Left ventricle myocardium superior (tissue), 1 donor: ENCODE measurements at regions not wholly inside any gene's neighbourhood (a gene's known extent, or its start where the extent isn't known, plus 50 kb on each side); places are given as distances from the start of the nearest gene placed in this dataset.
"Not testable (repeated sequence)": the region's sequence is repeated elsewhere in the genome, so short reads cannot be mapped to it uniquely, and the experiment has no call there.

Experiments used
- ATAC-seq: fragments of 200-7000 bp; cut with Tn5 transposase; one replicate; pipeline ENCODE4 v1.9.1; 2020; ENCODE audit warnings: mild to moderate bottlenecking, moderate library complexity
- DNase-seq: peaks from one replicate; pipeline ENCODE4 v3.0.0-alpha.2; 2020
- intact Hi-C: fragments of 100-400 bp; cut with micrococcal nuclease; formaldehyde crosslinking; loops from one replicate; pipeline ENCODE4 v1.11.0; 2022
- donor health status: DM: no; HTN: yes; CAD: no; lungs with severe emphysema.

- DNase-seq (no peak), ATAC-seq (no peak)
- intact Hi-C loops = no loop called here
Observed at GRCh38 chr5:118614731-118615456, 373.5 kb downstream of the DTWD2 start.

GRCh38 chr5:118611332-118611945 lies 376.9 kb downstream of the DTWD2 start:
- no peak for DNase-seq
- intact Hi-C loops = no loop called here
- ATAC-seq = no peak

DNA sequence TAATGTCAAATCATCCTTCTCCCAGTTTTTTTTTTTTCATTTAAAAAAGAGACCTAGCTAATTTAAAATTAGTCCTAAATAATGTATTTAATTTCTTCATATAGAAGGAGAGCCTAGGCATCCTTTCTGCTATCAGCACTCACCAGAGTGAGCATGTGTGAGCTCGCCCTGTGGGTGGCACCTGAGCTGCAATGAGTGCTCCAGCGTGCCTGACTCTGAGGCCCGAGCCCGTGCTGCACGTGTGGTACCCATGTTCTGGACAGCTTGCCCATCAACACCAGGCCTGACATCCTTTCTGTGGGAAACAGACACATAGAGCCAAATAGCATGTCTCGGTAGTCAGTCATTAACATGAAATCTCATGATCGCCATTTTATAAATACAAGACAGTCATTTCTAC lies 381.4 kb downstream of the DTWD2 start:
- ATAC-seq = no peak
- no peak for DNase-seq
- intact Hi-C loops = no loop called here

GRCh38 chr5:118605761-118606160 lies 382.6 kb downstream of the DTWD2 start:
- ATAC-seq (no peak), DNase-seq (no peak)
- intact Hi-C loops = no loop called here

DNA sequence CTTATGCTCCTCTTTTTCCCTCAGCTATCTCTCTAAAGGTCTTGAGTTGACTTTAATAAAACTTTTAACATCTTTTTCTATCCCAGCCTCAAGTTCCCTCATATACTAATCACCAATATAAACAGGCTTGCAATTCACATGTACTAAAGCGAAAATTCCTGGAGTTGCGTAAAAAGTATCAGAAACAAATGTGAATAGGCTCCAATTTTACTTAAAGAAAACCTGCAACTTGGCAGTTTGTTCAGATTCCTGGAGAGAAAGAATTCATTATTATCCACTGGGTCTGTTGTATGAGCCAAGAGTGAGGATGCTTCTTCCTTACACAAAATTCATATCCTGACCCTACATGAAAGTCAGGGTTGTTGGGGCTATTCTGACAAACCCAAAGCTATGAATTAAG lies 384.2 kb downstream of the DTWD2 start:
- DNase-seq (no peak), ATAC-seq (no peak)
- intact Hi-C loops = no loop called here

DNA sequence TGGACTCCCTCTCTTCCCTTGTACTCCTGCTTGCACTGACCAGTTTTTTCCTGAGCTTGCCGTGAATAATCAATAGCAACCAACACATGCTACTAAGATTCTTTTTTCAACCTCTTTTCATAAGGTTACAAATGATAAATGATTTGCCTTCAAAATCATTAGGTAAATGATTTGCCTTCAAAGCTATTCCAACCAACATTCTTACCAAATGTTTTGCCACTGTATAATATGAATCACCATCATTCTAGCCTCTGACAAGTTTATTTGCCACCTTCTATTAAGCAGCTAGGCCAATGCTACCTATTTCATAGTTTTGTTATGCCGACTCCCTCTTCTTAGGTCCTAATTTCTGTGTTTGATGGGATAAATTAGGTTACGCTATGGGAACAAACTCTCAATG lies 385.1 kb downstream of the DTWD2 start:
- no peak for DNase-seq
- no peak for ATAC-seq
- intact Hi-C loops = no loop called here

DNA sequence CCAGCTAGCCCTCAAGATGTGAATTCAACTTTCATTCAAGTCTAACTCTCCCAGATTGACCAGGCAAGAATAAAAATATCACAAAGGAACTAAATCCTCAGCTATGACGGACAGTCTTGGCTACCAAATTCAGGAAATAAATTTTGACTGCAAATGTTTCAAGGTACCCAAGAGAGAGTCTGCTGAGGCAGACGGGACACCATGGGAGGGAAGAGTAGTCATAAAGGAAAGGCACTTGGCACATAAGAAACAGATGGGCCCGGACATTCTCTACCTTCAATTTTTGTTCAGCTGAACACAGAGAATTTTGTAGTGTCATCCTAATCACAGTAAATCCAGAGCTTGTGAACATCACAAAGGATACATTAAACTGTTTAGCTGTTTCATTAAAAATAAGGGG lies 390.0 kb downstream of the DTWD2 start:
- intact Hi-C loops = no loop called here
- DNase-seq (no peak), ATAC-seq (no peak)

DNA sequence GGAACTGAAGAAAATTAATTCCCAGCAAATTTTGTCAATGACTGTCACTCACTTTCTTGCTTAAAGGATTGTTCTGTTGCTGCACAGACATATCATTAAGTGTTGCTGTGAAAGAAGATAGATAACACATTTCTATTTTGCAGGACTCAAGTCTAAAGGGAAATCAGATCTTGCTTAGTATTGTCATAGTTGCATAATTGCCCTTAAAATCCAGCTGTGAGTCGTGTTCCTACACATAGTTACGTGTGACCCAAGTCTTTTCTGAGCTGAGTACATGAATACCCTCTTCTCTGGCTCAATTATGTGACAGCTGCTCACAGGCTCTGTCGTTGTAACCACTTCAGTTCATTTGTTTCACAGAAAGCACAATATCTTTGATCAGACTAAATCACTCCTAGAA lies 390.8 kb downstream of the DTWD2 start:
- DNase-seq (no peak), ATAC-seq (no peak)
- intact Hi-C loops = no loop called here

DNA sequence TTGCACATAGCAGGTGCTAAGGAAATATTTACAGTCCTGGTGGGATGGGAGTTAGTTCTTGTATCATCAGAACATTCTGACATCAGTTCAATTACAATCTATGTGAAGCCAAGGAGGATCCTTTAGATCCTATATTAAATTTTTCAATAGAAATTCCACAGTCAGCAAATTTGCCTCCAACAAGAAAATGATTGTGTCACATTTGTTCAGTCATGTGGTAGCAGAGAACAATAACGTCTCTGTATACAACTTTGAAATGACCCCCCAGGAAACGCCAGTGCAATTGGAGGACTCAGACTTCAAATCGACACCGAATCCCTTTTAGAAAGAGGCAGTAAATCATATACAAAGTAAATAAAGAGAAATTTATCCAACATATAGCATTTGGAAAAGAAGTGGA lies 392.1 kb downstream of the DTWD2 start:
- intact Hi-C loops = no loop called here

GRCh38 chr5:118593003-118593328 lies 395.4 kb downstream of the DTWD2 start:
- intact Hi-C loops = no loop called here
- DNase-seq (no peak), ATAC-seq (no peak)

More for the DNA sequence above, 392.1 kb downstream of the DTWD2 start:
- DNase-seq (no peak), ATAC-seq (no peak)

GRCh38 chr5:118592229-118593002 lies 395.9 kb downstream of the DTWD2 start:
- ATAC-seq = no peak
- no peak for DNase-seq
- intact Hi-C loops = no loop called here

DNA sequence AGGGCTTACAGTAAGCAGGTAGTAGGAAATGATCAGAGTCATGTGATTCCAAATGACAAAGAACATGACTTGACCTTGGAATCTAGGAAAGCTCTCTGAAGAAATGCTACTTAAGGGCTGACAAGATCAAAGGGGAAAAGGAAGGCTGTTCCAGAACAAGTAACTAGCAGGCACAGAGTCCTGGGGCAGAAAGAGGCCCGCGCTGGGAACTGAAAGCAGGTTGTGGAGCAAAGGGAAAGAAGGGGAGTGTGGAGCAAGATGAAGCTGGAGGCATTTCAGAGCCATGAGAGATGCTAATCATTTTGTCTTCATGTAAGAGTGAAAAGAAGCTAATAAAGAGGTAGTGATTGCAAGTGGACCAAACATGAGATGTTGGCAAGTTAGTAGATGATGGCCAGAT lies 397.5 kb downstream of the DTWD2 start:
- no peak for DNase-seq
- no peak for ATAC-seq
- intact Hi-C loops = no loop called here

DNA sequence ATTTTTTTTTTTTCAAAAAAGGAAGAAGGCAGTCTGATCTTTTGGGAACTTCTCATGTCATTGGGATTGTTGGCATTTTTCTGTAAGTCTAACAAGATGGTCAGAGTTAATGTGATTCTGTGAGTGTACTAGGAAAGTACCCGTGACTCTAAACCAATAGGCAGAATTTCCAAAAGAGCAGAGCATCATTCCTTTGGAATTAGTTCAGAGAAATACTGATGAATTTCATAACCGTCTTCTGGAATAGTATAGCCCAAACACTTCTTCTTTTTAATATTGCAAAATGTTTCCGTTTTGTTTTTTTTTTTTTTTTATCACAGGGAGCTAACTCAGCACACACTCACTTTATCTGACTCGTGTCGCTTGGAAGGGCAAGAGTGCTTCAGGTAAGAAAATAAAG lies 407.4 kb downstream of the DTWD2 start:
- no peak for DNase-seq
- ATAC-seq = no peak
- intact Hi-C loops = no loop called here

- DNase-seq = no peak
- intact Hi-C loops = no loop called here
- ATAC-seq = peak; percentile 80
Observed at GRCh38 chr5:118578093-118578492, 410.3 kb downstream of the DTWD2 start.

DNA sequence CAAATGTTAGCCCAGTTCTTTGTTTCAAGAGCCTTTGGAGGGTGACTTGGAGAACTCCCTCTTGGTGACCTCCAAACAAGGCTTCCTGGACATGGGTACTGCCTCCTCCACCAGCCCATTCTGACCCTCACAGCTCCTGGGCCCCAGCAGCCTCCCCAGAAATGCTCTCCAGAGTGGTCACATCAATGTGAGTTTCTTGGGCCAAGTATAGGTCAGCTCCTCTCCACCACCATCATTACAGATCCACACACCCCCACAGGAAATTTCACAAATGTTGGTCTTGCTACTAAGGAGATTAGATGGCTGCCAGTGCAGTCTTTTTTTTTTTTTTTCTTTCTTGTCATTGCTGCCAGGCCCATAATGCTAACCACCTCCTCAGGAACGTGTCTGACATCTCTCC lies 410.7 kb downstream of the DTWD2 start:
- no peak for DNase-seq
- ATAC-seq = peak; percentile 11

GRCh38 chr5:118570276-118570675 lies 418.1 kb downstream of the DTWD2 start:
- intact Hi-C loops, ATAC-seq, DNase-seq: not testable (repeated sequence)

More for the DNA sequence above, 410.7 kb downstream of the DTWD2 start:
- intact Hi-C loops = no loop called here

DNA sequence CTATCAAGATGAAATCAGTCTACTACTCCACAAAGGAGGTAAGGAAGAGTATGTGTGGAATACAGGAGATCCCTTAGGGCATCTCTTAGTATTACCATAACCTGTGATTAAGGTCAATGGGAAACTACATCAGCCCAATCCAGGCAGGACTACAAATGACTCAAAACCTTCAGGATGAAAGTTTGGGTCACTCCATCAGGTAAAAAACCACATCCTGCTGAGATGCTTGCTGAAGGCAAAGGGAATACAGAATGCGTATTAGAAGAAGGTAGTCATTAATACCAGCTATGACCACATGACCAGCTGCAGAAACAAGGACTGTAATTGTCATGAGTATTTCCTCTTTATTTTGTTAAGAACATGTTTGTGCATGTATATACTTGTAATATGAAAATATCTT lies 418.8 kb downstream of the DTWD2 start:
- intact Hi-C loops, ATAC-seq, DNase-seq: not testable (repeated sequence)

- DNase-seq = no peak
- ATAC-seq = no peak
- intact Hi-C loops = no loop called here
Observed at GRCh38 chr5:118565335-118565971, 422.9 kb downstream of the DTWD2 start.

DNA sequence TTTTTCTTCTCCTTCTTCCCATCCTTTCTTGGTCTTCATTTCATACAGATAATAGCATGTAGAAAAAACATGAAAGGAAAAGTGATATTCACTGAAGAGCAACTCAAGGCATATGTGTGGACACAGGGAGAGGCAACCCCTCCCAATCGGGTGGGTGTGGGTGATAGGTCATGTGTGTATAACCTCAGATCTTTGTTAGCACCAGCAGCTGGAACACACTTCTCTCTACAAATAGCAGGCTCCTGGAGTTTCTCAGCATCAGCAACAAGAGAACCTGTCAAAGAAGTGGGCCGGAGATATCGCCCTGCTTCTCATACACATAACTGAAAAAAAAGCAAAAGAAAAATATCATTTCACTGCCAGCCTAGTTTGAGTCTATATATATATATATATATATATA lies 426.4 kb downstream of the DTWD2 start:
- intact Hi-C loops = no loop called here
- ATAC-seq (peak; percentile 93), DNase-seq (peak; percentile 42)

DNA sequence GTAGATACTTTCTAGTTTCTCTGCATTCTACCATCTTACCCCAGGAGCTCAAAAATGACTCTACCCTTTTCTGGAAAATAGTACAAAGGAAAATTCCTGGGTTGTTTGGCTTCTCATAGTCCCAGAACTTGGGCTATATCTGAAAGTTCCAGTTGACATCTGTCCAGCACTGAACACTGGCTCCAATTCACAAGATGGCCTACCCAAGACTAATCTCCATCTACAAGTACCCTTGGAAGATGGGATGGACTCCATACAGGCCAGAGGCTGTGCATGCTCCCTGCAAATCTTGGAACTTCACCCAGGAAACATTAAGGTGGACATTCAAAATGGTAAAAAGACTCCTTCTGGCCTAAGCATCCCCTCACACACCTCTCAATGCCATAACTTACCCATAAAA lies 427.1 kb downstream of the DTWD2 start:
- intact Hi-C loops = no loop called here
- DNase-seq (no peak), ATAC-seq (peak; percentile 59)
